Activated T-helper 2 cell treated with anti-CD3 and anti-CD28 coated beads, Interferon-gamma antibody, Interleukin-2, Interleukin-4, amounts not matched to agents 10 μg/mL and 5 μg/mL and 100 μg/mL, durations not matched to agents 14 hours and 24 hours and 36 hours (primary cell): ENCODE measurements at regions not wholly inside any gene's neighbourhood (a gene's known extent, or its start where the extent isn't known, plus 50 kb on each side); places are given as distances from the start of the nearest gene placed in this dataset.
"Not testable (repeated sequence)": the region's sequence is repeated elsewhere in the genome, so short reads cannot be mapped to it uniquely, and the experiment has no call there.

Source experiments
- DNase-seq: peaks from one replicate; pipeline ENCODE4 v3.0.0; 2021; ENCODE audit warnings: low spot score
- H3K27ac Mint-ChIP-seq: one replicate; pipeline ENCODE4 v1.8.0; 2021; ENCODE audit warnings: mixed read lengths
- H3K27me3 Mint-ChIP-seq: one replicate; pipeline ENCODE4 v1.8.0; 2021; ENCODE audit warnings: low read depth, mixed read lengths
- H3K36me3 Mint-ChIP-seq: one replicate; pipeline ENCODE4 v1.8.0; 2021; ENCODE audit warnings: low read depth, mixed read lengths
- H3K4me1 Mint-ChIP-seq: one replicate; pipeline ENCODE4 v1.8.0; 2021; ENCODE audit warnings: low read depth, mixed read lengths
- H3K4me3 Mint-ChIP-seq: one replicate; pipeline ENCODE4 v1.8.0; 2021; ENCODE audit warnings: low read depth, mild to moderate bottlenecking, moderate library complexity, mixed read lengths
- H3K9me3 Mint-ChIP-seq: one replicate; pipeline ENCODE4 v1.8.0; 2021; ENCODE audit warnings: mixed read lengths
- intact Hi-C: fragments of 100-400 bp; cut with micrococcal nuclease; formaldehyde crosslinking; loops from one replicate; pipeline ENCODE4 v1.15.1; 2023

DNA sequence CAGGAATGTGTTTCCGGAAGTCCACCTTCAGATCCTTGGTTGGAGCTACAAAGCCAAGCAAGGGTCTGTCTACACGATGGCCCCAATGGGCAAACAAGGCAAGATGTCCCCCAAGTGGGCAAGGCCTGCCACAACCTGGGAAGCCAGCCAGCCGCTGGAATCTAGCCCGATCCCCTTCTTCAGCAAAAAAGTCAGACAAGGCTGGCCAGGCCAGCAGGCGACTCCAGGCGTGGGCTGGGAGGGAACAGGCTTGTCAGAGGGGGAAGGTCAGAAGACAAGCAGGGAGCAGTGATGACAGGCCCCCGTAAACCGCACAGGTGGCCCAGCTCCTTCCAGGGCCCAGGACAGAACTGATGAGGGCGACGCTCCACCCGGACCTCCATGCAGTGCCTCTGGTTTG lies 69.7 kb upstream of the WASF3 start:
- H3K27me3 Mint-ChIP-seq: peaks cover 4% of the 10 kb centered on the region
- no peak overlapping the region for H3K27ac Mint-ChIP-seq
- no peak overlapping the region for H3K4me3 Mint-ChIP-seq
- DNase-seq: no peak
- H3K9me3 Mint-ChIP-seq: no peaks in the 10 kb centered on the region
- H3K36me3 Mint-ChIP-seq: no peaks in the 10 kb centered on the region
- peaks cover 2% of the 10 kb centered on the region for H3K4me1 Mint-ChIP-seq
- intact Hi-C loops: no loop called here

DNA sequence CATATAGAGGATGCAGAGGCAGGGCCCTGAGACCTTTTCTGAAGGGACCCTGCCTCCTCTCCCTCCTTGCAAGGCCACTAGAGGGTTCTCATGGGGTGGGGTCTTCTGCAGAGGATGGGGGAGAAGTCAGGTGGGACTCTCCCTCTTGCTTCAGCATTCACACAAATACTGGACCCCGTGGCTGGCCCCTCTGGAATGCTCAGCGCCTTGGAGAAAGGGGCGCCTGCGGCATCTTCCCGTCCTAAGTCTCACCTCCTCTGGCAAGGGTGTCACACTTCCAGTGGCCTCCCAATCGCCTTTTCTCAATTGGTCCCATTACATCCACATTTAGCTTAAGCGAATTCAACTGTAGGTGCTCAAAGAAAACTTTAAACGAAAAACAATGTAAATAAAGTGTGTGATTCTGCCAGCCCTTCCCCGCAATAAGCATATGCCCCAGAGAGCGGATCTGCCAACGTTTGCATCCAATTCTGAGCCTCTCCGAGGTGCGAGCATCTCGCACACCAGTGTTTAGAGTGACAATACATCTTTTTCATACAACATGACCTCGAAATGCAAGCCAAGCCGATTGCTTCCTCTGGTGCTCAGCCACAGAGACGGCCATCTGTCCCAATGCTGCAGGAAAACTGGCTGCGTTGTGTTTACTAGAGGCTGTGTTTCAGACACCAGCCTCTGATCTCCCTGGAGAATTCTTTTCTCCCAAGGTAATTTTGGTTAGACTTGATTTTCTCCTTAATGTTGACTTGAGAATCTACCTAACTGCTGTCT lies 69.1 kb upstream of the WASF3 start:
- no peak overlapping the region for H3K4me3 Mint-ChIP-seq
- no peaks in the 10 kb centered on the region for H3K9me3 Mint-ChIP-seq
- H3K27me3 Mint-ChIP-seq: peaks cover 4% of the 10 kb centered on the region
- no peaks in the 10 kb centered on the region for H3K36me3 Mint-ChIP-seq
- intact Hi-C loops: no loop called here
- no peak for DNase-seq
- no peak overlapping the region for H3K27ac Mint-ChIP-seq
- H3K4me1 Mint-ChIP-seq: no peaks in the 10 kb centered on the region

DNA sequence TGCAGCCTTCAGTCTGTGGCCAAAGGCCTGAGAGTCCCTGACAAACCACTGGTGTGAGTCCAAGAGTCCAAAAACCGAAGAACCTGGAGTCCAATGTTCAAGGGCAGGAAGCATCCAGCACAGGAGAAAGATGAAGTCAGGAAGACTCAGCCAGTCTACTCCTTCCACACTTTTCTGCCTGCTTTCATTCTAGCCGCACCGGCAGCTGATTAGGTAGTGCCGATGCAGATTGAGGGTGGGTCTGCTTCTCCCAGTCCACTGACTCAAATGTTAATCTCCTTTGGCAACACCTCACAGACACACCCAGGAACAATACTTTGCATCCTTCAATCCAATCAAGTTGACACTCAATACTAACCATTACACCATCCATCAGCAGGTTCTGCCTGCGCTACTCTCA lies 65.2 kb upstream of the WASF3 start:
- intact Hi-C loops, H3K27ac Mint-ChIP-seq, H3K27me3 Mint-ChIP-seq, H3K9me3 Mint-ChIP-seq, H3K36me3 Mint-ChIP-seq, H3K4me3 Mint-ChIP-seq, DNase-seq, H3K4me1 Mint-ChIP-seq: not testable (repeated sequence)

DNA sequence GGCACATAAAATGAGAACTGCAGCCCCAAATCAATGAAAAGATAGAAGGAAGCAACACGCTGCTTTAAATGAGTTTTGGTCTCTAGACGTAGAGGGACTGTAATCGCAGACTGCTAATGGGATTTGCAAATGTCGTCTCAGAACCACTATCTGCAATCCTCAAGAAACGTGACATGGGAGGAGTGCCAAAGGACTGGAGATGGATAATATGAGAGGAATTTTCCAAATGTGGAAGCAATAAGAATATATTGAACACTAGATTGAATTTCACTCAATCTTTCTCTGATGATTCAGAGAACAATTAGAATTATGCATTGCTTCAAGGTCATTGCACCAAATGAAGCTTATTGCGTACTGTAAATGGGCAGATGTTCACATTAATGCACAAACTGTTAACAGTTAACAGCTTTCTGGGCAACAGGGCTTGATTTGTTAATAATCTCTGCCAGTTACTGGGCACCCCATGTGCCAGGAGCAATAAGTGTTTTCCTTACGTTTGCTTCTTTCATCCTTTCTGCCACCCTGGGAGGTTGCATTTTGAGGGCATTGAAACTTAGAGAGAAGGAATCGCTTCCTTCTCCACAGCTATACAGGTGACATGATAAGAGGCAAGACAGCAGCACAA lies 62.8 kb upstream of the WASF3 start:
- Mint-ChIP-seq H3K36me3 (no peaks in the 10 kb centered on the region), H3K27ac (no peak overlapping the region), H3K9me3 (no peaks in the 10 kb centered on the region), H3K27me3 (peaks cover 7% of the 10 kb centered on the region), H3K4me3 (no peak overlapping the region), H3K4me1 (no peaks in the 10 kb centered on the region)
- no peak for DNase-seq
- intact Hi-C loops: no loop called here

DNA sequence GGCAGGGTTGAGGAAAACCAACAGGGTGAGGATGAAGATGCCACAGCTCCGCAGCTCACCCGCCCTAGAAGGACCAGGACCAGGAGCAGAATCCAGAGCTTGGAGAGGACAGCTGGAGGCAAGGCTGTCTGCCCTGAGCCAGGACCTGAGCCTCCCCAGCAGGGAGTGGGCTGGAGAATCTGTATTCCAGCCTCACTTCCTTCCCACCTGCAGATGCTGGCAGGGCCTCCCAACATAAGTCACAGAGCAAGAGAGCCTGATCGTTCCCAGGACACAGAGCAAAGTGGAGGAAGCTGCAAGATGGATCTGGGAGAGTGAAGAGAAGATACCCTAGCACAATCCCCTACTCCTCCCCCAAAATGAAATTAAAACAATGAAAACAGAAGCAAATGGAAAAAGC lies 61.7 kb upstream of the WASF3 start:
- Mint-ChIP-seq H3K9me3 (no peaks in the 10 kb centered on the region), H3K27me3 (peaks cover 5% of the 10 kb centered on the region), H3K27ac (no peak overlapping the region), H3K4me1 (no peaks in the 10 kb centered on the region), H3K36me3 (no peaks in the 10 kb centered on the region), H3K4me3 (no peak overlapping the region)
- intact Hi-C loops: loop anchor here (1.0 to 2.0 kb wide), 2 partner anchors 13 to 311 kb away; no protein-coding TSS in a partner anchor
- DNase-seq: no peak

DNA sequence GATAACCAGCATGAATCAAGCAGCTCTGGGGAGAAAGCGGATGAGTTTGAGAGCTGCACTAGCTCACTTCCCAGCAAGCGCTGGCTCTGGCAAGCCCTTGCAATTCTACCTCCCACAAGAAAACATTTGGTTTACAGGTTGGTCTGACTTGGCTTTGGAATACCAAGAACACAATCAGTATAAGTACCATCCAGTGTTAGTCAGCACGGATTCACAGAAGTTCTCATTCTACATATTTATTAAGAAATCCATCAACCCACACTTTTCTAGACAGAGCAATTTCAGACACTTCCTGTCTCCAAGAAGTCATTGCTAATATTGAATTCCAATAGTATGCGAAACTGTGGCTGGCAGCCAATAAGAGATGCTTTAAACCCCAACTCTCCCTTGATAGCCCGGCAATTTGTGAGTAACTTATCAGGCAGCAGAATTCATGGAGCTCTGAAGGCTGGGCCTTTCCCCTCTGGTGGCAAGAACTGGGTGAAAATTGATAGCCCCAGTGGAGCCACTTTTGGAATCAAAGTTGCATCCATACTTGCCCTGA lies 59.4 kb upstream of the WASF3 start:
- Mint-ChIP-seq H3K4me3 (no peak overlapping the region), H3K36me3 (no peaks in the 10 kb centered on the region), H3K9me3 (no peaks in the 10 kb centered on the region), H3K27ac (no peak overlapping the region), H3K27me3 (peaks cover 5% of the 10 kb centered on the region), H3K4me1 (peaks cover 10% of the 10 kb centered on the region)
- DNase-seq: no peak
- intact Hi-C loops: loop anchor here (2.0 kb wide), 1 partner anchor 15 kb away; no protein-coding TSS in a partner anchor

DNA sequence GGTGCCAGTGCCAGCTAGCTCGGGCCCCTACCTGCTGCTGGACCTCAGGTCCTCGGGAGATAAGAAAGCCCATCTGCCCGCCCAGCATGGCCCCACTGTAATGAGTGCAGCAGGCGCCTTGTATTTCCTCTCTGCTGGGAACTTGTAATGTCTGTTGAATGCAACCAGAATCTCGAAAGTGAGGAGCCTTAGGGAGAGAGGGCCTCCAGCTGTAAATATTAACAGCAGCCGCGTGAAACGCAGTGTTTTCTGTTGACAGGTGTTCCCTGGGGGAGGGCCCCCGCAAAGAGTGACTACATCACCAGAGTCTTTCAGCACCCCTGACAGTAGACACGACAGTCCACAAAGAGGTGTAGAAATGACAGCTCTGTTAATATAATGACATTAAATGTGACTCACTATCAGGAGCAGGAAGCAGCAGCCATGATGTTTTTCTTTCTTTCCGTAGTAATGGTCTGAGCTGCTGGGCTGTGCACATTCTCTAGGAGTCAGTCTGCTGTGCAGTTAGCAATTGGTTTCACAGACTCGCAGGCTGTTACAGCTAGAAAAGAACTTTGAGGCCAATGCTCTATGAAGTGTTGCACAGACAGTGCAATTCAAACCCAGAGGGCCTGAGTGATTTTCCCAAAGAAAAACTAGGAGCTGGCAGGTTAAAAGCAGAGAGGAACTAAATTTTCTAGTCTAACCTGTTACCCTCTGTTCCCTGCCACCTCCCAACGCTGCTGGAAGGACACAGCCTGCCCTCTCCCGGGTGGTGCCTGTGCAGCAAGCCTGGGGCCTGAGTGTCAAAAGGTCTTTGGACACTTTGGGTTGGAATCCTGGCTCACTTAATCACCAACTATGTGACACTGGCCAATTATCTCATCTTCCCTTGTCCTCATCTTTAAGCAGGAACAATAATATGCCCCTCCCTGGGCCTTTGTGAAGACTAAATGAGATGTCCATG lies 58.6 kb upstream of the WASF3 start:
- peaks cover 15% of the 10 kb centered on the region for H3K4me1 Mint-ChIP-seq
- H3K9me3 Mint-ChIP-seq: no peaks in the 10 kb centered on the region
- peaks cover 5% of the 10 kb centered on the region for H3K27me3 Mint-ChIP-seq
- H3K36me3 Mint-ChIP-seq: no peaks in the 10 kb centered on the region
- no peak overlapping the region for H3K4me3 Mint-ChIP-seq
- intact Hi-C loops: no loop called here
- H3K27ac Mint-ChIP-seq: no peak overlapping the region
- no peak for DNase-seq

DNA sequence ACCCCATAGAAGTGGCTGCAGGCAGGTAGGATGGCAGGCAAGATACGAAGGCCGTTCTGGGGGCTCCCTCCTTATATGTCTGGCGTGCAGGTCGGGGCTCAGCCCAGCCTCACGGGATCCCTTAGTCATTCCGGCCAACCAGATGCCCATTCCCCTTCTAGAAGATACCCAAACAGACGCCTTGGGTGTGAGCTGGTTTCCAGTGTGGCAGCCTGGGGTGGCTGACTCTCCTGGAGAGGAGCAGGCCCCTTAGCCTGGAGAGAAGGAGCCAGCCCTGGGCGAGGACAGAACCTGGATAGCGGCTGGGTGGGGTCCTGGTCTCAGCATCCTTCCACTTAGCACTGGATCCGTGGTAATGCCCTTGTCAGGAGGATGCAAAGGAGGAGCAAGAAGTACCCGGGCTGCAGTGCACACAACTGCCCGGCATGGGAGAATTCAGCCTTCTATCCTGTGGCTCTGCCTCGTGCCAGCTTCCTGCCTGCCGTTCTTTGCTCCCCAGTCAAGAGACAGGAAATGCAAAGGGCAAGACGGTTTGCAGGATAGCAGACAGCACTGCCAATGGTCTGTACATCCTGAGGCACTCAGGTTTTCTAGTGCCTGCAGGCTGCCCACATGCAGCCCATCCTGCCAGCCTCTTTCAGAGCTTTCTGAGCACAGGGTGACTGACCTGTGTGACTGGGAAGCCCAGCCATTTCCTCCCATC lies 56.7 kb upstream of the WASF3 start:
- H3K4me3 Mint-ChIP-seq: no peak overlapping the region
- no peak for DNase-seq
- H3K4me1 Mint-ChIP-seq: peaks cover 15% of the 10 kb centered on the region
- H3K27me3 Mint-ChIP-seq: no peaks in the 10 kb centered on the region
- H3K27ac Mint-ChIP-seq: no peak overlapping the region
- no peaks in the 10 kb centered on the region for H3K9me3 Mint-ChIP-seq
- H3K36me3 Mint-ChIP-seq: no peaks in the 10 kb centered on the region
- intact Hi-C loops: loop anchor here (5.0 kb wide), 1 partner anchor 57 kb away; the partner anchor contains the start of gene WASF3

DNA sequence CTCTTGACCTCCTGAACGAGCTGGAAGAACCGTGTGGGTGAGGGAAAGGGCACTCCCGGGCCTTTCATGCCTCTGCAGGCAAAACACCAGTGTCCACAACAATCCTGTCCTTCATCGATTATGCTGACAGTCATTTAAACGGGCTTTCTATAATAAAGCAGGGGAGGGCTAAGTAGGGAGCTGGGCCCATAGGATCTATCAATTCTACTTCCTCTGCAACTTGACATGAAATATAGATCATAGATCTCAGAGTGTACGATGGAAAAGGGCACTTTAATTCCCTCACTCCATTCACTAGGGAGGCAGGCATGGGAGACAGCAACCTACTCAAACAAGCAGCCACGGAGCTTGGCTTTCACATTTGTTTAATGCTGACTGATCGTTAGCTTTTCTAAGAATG lies 55.8 kb upstream of the WASF3 start:
- H3K27ac Mint-ChIP-seq: no peak overlapping the region
- intact Hi-C loops: loop anchor here (5.0 kb wide), 1 partner anchor 56 kb away; the partner anchor contains the start of gene WASF3
- no peak for DNase-seq
- peaks cover 15% of the 10 kb centered on the region for H3K4me1 Mint-ChIP-seq
- H3K27me3 Mint-ChIP-seq: no peaks in the 10 kb centered on the region
- no peaks in the 10 kb centered on the region for H3K9me3 Mint-ChIP-seq
- H3K4me3 Mint-ChIP-seq: no peak overlapping the region
- no peaks in the 10 kb centered on the region for H3K36me3 Mint-ChIP-seq

DNA sequence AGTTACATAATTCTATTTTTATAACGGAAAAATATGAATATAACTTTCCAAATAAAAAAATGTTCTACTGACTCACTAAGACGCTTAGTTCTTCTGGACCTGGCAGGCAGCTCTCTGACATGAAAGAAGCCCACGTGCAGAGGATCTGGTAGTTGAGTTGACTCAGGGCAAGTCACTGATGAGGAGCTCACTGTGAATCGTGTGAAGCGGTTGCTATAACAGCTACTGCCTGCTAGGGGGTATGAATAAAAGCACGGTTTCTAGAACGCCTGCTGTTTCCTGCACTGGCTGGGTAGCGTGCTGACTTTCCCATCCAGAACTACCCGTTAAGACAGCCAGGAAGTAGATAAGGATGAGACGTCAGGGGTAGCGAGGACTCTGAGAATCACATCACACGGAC lies 54.7 kb upstream of the WASF3 start:
- intact Hi-C loops: loop anchor here (5.0 kb wide), 1 partner anchor 54 kb away; the partner anchor contains the start of gene WASF3
- H3K27ac Mint-ChIP-seq: no peak overlapping the region
- peaks cover 15% of the 10 kb centered on the region for H3K4me1 Mint-ChIP-seq
- DNase-seq: peak; percentile 22
- H3K4me3 Mint-ChIP-seq: no peak overlapping the region
- no peaks in the 10 kb centered on the region for H3K27me3 Mint-ChIP-seq
- H3K36me3 Mint-ChIP-seq: no peaks in the 10 kb centered on the region
- no peaks in the 10 kb centered on the region for H3K9me3 Mint-ChIP-seq

DNA sequence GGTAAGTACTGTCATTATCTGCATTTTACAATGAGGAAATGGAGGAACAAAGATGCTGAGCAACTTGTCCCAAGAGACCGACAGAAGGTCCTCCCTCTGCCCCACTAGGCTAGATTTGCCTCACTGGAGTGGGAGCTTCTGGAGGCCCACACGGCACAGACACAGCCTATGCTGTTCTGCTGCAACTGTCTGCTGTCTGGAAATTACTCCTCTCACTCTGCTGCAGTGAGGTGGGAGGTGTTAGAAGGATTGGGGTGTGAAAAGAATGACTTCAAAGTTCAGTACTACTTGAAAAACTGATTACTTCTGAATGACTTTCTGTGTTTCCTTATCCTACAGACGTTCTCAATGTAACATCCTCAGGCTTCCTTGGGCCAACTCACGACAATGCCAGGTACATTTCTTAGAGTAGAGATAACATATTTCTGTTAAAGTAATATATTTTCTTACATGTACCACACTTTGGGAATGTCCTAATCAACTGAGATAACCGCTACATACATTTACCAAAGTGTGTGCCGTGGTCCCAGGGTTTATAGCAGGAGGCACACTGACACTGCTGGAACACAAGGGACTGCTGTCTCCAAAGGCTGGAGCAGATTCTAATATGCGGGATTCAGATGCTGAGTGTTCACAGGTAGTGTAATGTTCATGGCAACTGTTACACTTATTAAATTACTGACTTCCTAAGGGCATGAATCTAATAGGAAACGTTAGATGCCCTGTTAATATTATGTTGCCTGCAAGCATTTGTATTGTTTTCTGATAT lies 53.5 kb upstream of the WASF3 start:
- DNase-seq: no peak
- H3K4me1 Mint-ChIP-seq: peaks cover 15% of the 10 kb centered on the region
- peaks cover 6% of the 10 kb centered on the region for H3K9me3 Mint-ChIP-seq
- intact Hi-C loops: loop anchor here (5.0 kb wide), 1 partner anchor 53 kb away; the partner anchor contains the start of gene WASF3
- H3K27ac Mint-ChIP-seq: no peak overlapping the region
- H3K4me3 Mint-ChIP-seq: no peak overlapping the region
- no peaks in the 10 kb centered on the region for H3K36me3 Mint-ChIP-seq
- H3K27me3 Mint-ChIP-seq: no peaks in the 10 kb centered on the region
